HG03097 (cell line): ENCODE measurements at regions not wholly inside any gene's neighbourhood (a gene's known extent, or its start where the extent isn't known, plus 50 kb on each side); places are given as distances from the start of the nearest gene placed in this dataset.

Experiments used
- ATAC-seq: cut with Tn5 transposase; IDR thresholded peaks from one replicate; pipeline ENCODE4 v1.9.1; 2021; ENCODE audit not compliant: unreplicated experiment, low FRiP score

GRCh38 chr18:54716586-54716985 is 111.7 kb upstream of the RAB27B start:
- no peak for ATAC-seq

- ATAC-seq, result peak; percentile 69
These were observed 110.4 kb upstream of the RAB27B start for GRCh38 chr18:54717673-54718407.

DNA sequence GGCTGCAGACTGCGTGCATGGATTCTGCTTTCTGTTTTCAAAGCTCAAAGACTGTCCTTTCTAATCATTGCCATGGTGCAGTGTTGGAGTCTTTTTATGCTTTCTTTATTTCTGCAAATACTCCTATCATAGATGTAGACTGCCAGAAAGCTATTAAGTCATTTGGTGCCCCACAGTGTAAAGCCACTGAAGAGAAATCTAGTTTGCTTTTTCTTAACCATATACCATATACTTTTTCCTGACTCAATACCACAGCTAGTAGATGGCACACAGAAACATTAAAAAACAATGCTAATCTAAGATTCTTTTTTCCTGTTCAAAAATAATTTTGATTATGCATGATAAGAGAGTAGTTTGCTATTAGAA is 109.9 kb upstream of the RAB27B start:
- no peak for ATAC-seq

DNA sequence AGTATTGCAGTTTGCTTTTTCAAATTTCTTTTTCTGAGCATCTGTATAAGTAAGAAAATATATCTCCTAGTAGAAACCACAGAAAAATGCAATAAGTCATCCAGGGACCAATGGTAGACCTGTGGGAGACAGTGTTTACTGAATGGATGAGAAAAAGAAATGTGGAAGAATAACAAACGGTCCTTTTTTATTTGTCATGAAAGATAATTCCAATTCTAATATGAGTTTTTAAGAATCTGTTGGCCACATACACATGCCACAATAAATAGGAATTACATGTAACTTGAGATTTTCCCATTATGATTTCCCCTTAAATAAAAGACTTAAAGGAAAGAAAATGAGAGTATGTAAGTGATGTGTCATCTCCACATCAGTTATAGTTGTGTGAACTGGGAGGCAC is 107.7 kb upstream of the RAB27B start:
- no peak for ATAC-seq

- ATAC-seq, result no peak
These were observed 102.1 kb upstream of the RAB27B start for GRCh38 chr18:54726143-54726542.

DNA sequence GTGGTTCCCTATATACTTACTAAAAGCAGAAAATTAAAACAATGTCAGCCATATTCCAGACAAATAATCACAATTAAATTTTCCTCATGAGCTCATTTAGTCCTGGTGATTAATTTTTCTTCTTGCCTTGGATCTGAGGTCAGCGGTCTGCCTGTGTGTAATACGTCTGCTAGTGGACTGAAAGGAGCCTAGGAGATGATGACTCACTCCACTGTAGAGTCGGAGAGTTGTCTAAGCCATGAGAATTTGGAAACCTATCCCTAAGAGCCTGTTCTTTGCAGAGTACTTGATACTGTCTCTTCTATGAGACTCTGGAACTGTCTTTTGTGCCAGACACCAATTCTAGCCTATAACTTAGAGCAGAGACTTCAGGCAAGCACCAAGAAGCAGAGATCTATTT is 94.2 kb upstream of the RAB27B start:
- ATAC-seq, result no peak

DNA sequence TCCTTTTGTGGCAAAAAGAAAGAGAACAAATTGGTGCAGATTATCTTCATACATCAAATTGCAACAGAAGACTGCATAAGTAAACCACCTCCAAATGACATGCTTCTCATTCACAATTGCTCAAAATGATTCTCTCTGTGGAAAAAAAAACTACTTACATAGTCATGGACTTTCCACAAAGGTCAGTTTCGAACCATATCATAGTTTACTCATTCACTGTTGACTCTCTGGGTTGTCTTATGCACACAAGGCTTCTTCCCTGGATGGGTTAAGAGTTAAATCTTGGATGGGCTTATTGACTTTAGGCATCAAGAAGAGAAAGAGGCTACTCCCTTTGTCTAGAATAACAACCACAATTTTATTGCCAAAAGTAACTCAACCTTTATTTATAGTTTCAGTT is 91.3 kb upstream of the RAB27B start:
- no peak for ATAC-seq

DNA sequence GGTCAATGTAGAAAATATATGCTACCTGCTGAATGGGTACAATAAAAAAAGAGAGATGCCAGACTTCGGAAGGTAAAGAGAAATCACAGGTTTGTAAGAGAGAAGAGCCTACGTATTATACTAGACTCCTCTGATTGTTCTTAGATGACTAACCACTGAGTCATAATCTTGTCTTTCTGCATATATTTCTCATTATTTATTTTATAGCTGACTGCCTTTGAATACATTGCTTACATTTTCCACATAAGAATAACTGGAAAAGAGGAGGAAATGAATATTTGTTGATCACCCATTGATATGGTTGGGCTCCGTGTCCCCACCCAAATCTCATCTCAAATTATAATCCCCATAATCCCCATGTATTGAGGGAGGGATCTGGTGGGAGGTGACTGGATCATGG is 90.3 kb upstream of the RAB27B start:
- no peak for ATAC-seq

- no peak for ATAC-seq
These were observed 88.8 kb upstream of the RAB27B start for GRCh38 chr18:54739476-54739875.

DNA sequence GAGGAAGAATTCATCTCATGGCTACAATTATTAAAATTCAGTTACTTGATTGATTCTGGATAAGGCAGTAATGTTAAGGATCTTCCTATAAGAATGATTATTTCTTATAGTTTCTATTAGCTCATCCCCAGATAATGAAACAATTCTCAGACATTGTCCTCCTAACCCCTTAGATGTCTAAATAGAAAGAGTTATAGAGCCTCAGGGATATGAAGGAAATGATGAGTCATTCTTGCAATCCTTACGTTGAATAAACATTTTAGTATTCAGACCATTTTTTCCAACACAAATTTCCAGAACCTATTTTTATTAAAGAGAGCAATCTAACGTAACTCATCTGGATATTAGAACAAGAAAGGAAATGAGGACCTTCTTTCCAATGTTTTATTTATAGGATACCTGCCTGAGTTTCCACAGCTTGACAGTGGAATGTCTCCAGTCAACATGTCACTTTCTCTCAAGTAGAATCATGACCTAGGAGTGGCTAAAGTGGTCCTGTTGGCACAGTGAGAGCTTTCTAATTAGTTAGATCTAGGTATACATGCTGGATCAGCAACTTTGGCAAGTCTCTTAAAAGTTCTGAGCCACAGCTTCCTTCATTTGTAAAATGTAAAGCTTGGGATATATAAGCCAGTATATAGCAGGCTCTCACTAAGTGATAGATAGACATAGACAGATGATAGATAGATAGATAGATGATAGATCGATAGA is 88.0 kb upstream of the RAB27B start:
- no peak for ATAC-seq

- no peak for ATAC-seq
These were observed 86.2 kb upstream of the RAB27B start for GRCh38 chr18:54742120-54742519.

GRCh38 chr18:54742659-54743604 is 85.3 kb upstream of the RAB27B start:
- no peak for ATAC-seq

DNA sequence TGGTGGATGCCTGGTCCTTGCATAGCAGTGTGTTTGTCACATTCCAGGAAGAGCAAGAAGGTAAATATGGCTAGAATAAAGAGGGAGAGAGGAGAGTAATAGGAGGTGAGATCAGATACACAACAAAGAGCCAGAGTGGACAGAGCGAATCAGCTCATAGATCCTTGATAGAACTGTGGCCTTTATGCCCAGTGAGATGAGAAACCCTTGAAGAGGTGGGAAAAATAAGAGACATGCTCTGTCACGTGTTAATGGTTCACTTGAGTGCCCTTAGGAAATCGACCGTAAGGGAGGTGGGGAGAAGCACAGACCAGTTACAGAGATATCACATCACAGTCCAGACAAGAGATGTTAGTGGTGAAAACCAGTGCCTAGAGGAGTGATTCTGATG is 84.7 kb upstream of the RAB27B start:
- ATAC-seq, result no peak

DNA sequence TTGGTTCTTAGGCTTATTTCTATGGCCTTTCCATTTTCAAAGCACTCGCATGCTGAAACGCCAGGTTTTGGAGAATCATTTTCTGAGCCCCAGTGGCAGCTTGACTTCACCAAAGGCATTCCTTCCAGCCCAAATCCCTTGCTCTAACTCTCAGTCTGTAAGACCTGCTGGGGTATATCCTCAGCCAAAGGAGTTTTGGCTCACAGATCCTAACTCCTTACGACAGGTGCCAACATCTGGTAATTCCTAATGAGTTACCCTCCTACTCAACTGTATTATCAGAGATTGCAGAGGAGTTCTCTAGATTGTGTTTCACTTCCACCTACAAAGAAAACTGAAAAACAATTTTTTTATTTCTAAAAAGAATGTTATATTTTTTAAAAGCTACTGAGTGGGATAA is 79.0 kb upstream of the RAB27B start:
- ATAC-seq, result no peak

GRCh38 chr18:54750350-54750749 is 77.9 kb upstream of the RAB27B start:
- no peak for ATAC-seq

DNA sequence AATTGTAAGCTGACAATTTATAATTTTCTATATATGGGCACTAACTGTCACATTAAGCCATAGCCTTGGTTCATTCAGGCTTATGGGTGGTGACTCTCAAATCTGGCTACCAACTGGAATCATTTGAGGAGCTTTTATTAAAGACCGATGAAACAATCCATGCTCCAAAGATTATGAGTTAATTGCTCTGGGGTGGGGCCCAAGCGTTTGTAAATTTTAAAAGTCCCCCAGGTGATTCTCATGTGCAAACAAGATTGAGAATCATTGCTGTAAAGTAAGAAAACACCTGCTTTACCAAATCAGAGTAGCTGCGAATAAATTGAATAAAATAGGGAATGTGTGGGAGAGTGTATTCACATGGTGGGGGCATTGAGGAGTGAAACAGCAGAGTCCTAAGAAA is 76.1 kb upstream of the RAB27B start:
- no peak for ATAC-seq

GRCh38 chr18:54755456-54755855 is 72.8 kb upstream of the RAB27B start:
- ATAC-seq, result no peak

- no peak for ATAC-seq
These were observed 65.9 kb upstream of the RAB27B start for GRCh38 chr18:54762386-54762785.

DNA sequence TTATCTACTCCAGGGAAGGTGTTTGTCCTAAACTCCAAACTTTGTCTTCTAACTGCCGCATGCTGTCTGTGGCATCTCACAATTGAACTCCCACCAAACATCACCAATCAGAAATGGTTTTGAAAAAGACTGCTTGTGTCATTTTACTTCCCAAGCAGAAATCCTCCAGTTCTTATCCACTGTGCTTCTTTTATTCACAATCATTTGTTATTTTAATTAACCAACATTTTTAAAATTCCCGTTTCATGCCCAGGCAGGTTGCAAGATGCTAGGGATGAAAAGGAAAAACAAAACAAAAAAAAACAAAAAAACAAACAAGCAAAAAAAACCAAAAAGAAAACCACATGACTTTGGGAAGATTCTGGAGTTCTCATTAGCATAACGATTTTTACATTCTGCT is 63.5 kb upstream of the RAB27B start:
- no peak for ATAC-seq

- no peak for ATAC-seq
These were observed 62.5 kb upstream of the RAB27B start for GRCh38 chr18:54765636-54766375.

DNA sequence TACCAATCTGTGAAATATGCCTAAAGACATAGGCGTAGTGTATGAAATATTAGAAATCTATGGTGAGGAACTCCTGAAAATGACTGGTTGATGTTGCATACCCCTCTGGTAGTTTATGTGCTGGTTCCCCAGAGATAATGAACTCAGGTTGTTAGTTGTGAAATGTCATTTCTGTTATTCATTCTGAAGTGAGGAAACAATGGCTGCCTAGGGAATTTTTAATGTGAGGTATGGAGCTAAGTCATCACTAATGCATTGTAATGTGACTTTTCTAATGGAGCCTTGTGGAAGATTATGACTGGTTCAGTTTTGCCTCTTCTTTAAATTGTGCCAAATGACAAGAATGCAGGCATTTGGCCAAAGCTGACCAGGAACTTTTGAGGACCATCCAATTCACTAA is 61.6 kb upstream of the RAB27B start:
- ATAC-seq, result no peak
